Keratinocyte (primary cell): ENCODE measurements at regions not wholly inside any gene's neighbourhood (a gene's known extent, or its start where the extent isn't known, plus 50 kb on each side); places are given as distances from the start of the nearest gene placed in this dataset.

Experiments
- DNase-seq: peaks from one replicate; pipeline ENCODE4 v3.0.0-alpha.2; 2011; ENCODE audit warnings: low read depth, missing footprints, low spot score
- FAIRE-seq: peaks from 2 replicates; lab custom pipeline; 2011; peaks lifted over from hg19 to GRCh38; lab: Jason Lieb, UNC
- H2AFZ ChIP-seq: 2 replicates; pipeline ENCODE4 v1.6.0; 2012; ENCODE audit warnings: low read length, control low read depth, inconsistent platforms; ENCODE audit not compliant: control insufficient read depth
- H3K27ac ChIP-seq: 2 replicates; pipeline ENCODE4 v1.5.1; 2011; ENCODE audit warnings: low read length; ENCODE audit not compliant: control insufficient read depth, insufficient read depth
- H3K27me3 ChIP-seq: 3 replicates; pipeline ENCODE4 v1.6.0; 2011; ENCODE audit warnings: low read length; ENCODE audit not compliant: control insufficient read depth, insufficient read depth; ENCODE audit errors: extremely low read depth
- H3K36me3 ChIP-seq, 2 experiments: 2 replicates in 1 of 2; 3 replicates in 1 of 2; pipeline ENCODE4 v1.5.1; 2011; ENCODE audit warnings: low read length in 2 of 2, mild to moderate bottlenecking in 1 of 2; ENCODE audit not compliant: control insufficient read depth in 2 of 2, insufficient read depth in 2 of 2; ENCODE audit errors: extremely low read depth in 1 of 2
- H3K4me1 ChIP-seq: 3 replicates; pipeline ENCODE4 v1.5.1; 2011; ENCODE audit warnings: low read length; ENCODE audit not compliant: control insufficient read depth, insufficient read depth; ENCODE audit errors: extremely low read depth
- H3K4me2 ChIP-seq: 3 replicates; pipeline ENCODE4 v1.6.0; 2011; ENCODE audit warnings: low read depth, low read length; ENCODE audit not compliant: control insufficient read depth, insufficient read depth; ENCODE audit errors: extremely low read depth
- H3K4me3 ChIP-seq, 3 experiments: fragments of 200-600 bp in 1 of 3; sonication (generic) in 1 of 3; 2 replicates in 2 of 3; 3 replicates in 1 of 3; pipeline ENCODE4 v1.5.1; 2011 to 2016; ENCODE audit warnings: low read length in 3 of 3, mild to moderate bottlenecking in 3 of 3, control low read depth in 2 of 3, inconsistent platforms in 1 of 3, low read depth in 1 of 3, mixed read lengths in 1 of 3, mixed run types in 1 of 3, moderate library complexity in 1 of 3; ENCODE audit not compliant: control insufficient read depth in 2 of 3, insufficient read depth in 2 of 3; ENCODE audit errors: extremely low read depth in 1 of 3
- H3K79me2 ChIP-seq: 2 replicates; pipeline ENCODE4 v1.6.0; 2012; ENCODE audit warnings: low read length; ENCODE audit not compliant: control insufficient read depth, insufficient read depth
- H3K9ac ChIP-seq: 3 replicates; pipeline ENCODE4 v1.6.0; 2011; ENCODE audit warnings: low read length; ENCODE audit not compliant: control insufficient read depth, insufficient read depth; ENCODE audit errors: extremely low read depth
- H3K9me1 ChIP-seq: 3 replicates; pipeline ENCODE4 v1.6.0; 2011; ENCODE audit warnings: low read length; ENCODE audit not compliant: control insufficient read depth, insufficient read depth; ENCODE audit errors: extremely low read depth
- H3K9me3 ChIP-seq: 2 replicates; pipeline ENCODE4 v1.5.1; 2012; ENCODE audit warnings: low read depth, low read length; ENCODE audit not compliant: control insufficient read depth
- H4K20me1 ChIP-seq: 3 replicates; pipeline ENCODE4 v1.6.0; 2011; ENCODE audit warnings: low read length; ENCODE audit not compliant: control insufficient read depth, insufficient read depth; ENCODE audit errors: extremely low read depth
- EZH2 ChIP-seq: IDR thresholded peaks from one replicate; pipeline ENCODE4 v1.6.1; 2012; ENCODE audit warnings: inconsistent platforms, mild to moderate bottlenecking, low read length, moderate library complexity
- dilution Hi-C: fragments of 300-500 bp; cut with MboI; formaldehyde crosslinking; loops from one replicate; pipeline ENCODE4 v1.7.0; 2020; ENCODE audit warnings: low sequenced_read_pairs; ENCODE audit not compliant: extremely low pct_ligation_motif_present
- TF ChIP-seq, protein P1 (sequence below), 3 experiments: IDR thresholded peaks in 1 of 3; conservative IDR thresholded peaks in 1 of 3; optimal IDR thresholded peaks in 1 of 3; 2 replicates in 2 of 3; 3 replicates in 1 of 3; pipeline versions ENCODE3 to v1.5.1; 2011; ENCODE audit warnings: low read length in 3 of 3, mild to moderate bottlenecking in 3 of 3, moderate library complexity in 2 of 3, control low read depth in 1 of 3, inconsistent platforms in 1 of 3; ENCODE audit not compliant: insufficient read depth in 2 of 3; ENCODE audit errors: extremely low read depth in 1 of 3

DNA sequence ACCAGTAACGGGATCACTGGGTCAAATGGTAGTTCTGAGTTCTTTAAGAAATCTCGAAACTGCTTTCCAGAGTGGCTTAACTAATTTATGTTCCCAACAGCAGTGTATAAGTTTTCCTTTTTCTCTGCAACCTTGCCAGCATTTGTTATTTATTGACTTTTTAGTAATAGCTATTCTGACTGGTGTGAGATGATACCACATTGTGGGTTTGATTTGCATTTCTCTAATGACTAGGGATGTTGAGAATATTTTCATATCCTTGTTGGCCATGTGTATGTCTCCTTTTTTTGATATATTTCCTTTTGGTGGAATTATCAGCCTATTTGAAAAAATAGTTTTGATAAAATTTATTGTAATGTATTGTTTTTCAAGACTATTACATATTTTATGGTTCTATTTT, 701.2 kb upstream of the FBXO33 start:
- Histone ChIP-seq H3K9me3 (no peaks in the 10 kb centered on the region), H3K4me1 (no peaks in the 10 kb centered on the region), H3K27me3 (no peaks in the 10 kb centered on the region), H3K79me2 (no peaks in the 10 kb centered on the region), H3K9me1 (no peaks in the 10 kb centered on the region), H3K9ac (no peak overlapping the region), H3K4me3 (no peak overlapping the region), H3K4me2 (no peak overlapping the region), H3K36me3 (no peaks in the 10 kb centered on the region), H4K20me1 (no peaks in the 10 kb centered on the region), H3K27ac (no peak overlapping the region), H2AFZ (no peak overlapping the region)
- FAIRE-seq (no peak), DNase-seq (no peak)
- dilution Hi-C loops, result no loop called here
- TF ChIP-seq, protein P1, sequence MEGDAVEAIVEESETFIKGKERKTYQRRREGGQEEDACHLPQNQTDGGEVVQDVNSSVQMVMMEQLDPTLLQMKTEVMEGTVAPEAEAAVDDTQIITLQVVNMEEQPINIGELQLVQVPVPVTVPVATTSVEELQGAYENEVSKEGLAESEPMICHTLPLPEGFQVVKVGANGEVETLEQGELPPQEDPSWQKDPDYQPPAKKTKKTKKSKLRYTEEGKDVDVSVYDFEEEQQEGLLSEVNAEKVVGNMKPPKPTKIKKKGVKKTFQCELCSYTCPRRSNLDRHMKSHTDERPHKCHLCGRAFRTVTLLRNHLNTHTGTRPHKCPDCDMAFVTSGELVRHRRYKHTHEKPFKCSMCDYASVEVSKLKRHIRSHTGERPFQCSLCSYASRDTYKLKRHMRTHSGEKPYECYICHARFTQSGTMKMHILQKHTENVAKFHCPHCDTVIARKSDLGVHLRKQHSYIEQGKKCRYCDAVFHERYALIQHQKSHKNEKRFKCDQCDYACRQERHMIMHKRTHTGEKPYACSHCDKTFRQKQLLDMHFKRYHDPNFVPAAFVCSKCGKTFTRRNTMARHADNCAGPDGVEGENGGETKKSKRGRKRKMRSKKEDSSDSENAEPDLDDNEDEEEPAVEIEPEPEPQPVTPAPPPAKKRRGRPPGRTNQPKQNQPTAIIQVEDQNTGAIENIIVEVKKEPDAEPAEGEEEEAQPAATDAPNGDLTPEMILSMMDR (optimal IDR thresholded peaks at IDR 0.05 in 1 of 3, IDR thresholded peaks at IDR 0.05 in 1 of 3, conservative IDR thresholded peaks at IDR 0.05 in 1 of 3; ENCODE audit: extremely low read depth in 1 of 3, insufficient read depth in 2 of 3, low read length in 3 of 3), result no peak
- TF ChIP-seq EZH2, result no peak

- DNase-seq (no peak), FAIRE-seq (no peak)
- no peak overlapping the region for H3K4me2 ChIP-seq
- TF ChIP-seq, protein P1 (optimal IDR thresholded peaks at IDR 0.05 in 1 of 3, IDR thresholded peaks at IDR 0.05 in 1 of 3, conservative IDR thresholded peaks at IDR 0.05 in 1 of 3; ENCODE audit: extremely low read depth in 1 of 3, insufficient read depth in 2 of 3, low read length in 3 of 3), result no peak
- TF ChIP-seq EZH2, result no peak
- dilution Hi-C loops, result no loop called here
- no peaks in the 10 kb centered on the region for H3K9me1 ChIP-seq
- H4K20me1 ChIP-seq, result no peaks in the 10 kb centered on the region
- H3K9ac ChIP-seq, result no peak overlapping the region
- no peaks in the 10 kb centered on the region for H3K36me3 ChIP-seq
- no peaks in the 10 kb centered on the region for H3K79me2 ChIP-seq
- H3K9me3 ChIP-seq, result no peaks in the 10 kb centered on the region
- no peak overlapping the region for H2AFZ ChIP-seq
- H3K27ac ChIP-seq, result no peak overlapping the region
- no peaks in the 10 kb centered on the region for H3K4me1 ChIP-seq
- no peaks in the 10 kb centered on the region for H3K27me3 ChIP-seq
- no peak overlapping the region for H3K4me3 ChIP-seq
These were observed 696.9 kb upstream of the FBXO33 start for GRCh38 chr14:40129159-40129558.
